Activated CD8-positive, alpha-beta T cell treated with anti-CD3 and anti-CD28 coated beads, Interleukin-2, amount 10 ng/mL, durations not matched to agents 7 days and 5 days (primary cell): ENCODE measurements at regions not wholly inside any gene's neighbourhood (a gene's known extent, or its start where the extent isn't known, plus 50 kb on each side); places are given as distances from the start of the nearest gene placed in this dataset.

ENCODE experiments used
- ATAC-seq: fragments of 150-1000 bp; cut with Tn5 transposase; one replicate; pipeline ENCODE4 v1.10.0; 2021; ENCODE audit warnings: moderate library complexity
- CTCF ChIA-PET: fragments of 350-600 bp; sonication (Branson Sonifier 250); formaldehyde crosslinking; loops from one replicate; lab custom pipeline; 2021; ENCODE audit warnings: antibody characterized with exemption; lab: Charles Lee
- POLR2A ChIA-PET: fragments of 350-600 bp; sonication (Branson Sonifier 250); formaldehyde crosslinking; loops from one replicate; lab custom pipeline; 2021; ENCODE audit warnings: antibody characterized with exemption; lab: Charles Lee
- DNase-seq: peaks from one replicate; pipeline ENCODE4 v3.0.0-alpha.2; 2020
- H3K27ac Mint-ChIP-seq: one replicate; pipeline ENCODE4 v1.8.0; 2021; ENCODE audit warnings: mild to moderate bottlenecking, mixed read lengths
- H3K27me3 Mint-ChIP-seq: one replicate; pipeline ENCODE4 v1.8.0; 2021; ENCODE audit warnings: low read depth, mixed read lengths
- H3K36me3 Mint-ChIP-seq: one replicate; pipeline ENCODE4 v1.8.0; 2021; ENCODE audit warnings: low read depth, mixed read lengths
- H3K4me1 Mint-ChIP-seq: one replicate; pipeline ENCODE4 v1.8.0; 2021; ENCODE audit warnings: low read depth, mixed read lengths
- H3K4me3 Mint-ChIP-seq: one replicate; pipeline ENCODE4 v1.8.0; 2021; ENCODE audit warnings: mild to moderate bottlenecking, mixed read lengths
- H3K9me3 Mint-ChIP-seq: one replicate; pipeline ENCODE4 v1.8.0; 2022; ENCODE audit warnings: mixed read lengths; ENCODE audit not compliant: insufficient read depth

GRCh38 chr6:55019591-55019990, 154.7 kb upstream of the HCRTR2 start:
- Mint-ChIP-seq H3K27ac (no peak overlapping the region), H3K4me1 (no peaks in the 10 kb centered on the region), H3K4me3 (no peak overlapping the region), H3K36me3 (no peaks in the 10 kb centered on the region), H3K9me3 (no peaks in the 10 kb centered on the region), H3K27me3 (no peaks in the 10 kb centered on the region)
- ATAC-seq: no peak
- ChIA-PET POLR2A (no interaction called here), CTCF (no interaction called here)
- no peak for DNase-seq

DNA sequence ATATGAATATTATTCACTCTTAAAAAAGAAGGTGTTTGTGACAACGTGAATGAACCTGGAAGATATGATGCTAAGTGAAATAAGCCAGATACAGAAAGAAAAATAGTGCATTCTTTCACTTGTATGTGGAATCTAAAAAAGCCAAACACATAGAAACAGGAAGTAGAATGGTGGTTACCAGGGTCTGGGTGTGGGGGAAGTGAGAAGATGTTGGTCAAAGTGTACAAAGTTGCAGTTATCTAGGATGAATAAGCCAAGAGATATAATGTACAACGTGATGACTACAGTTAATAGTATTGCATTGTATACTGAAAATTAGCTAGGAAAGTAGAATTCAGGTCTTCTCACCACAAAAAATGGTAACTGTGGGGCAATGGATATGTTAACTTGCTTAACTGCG, 151.1 kb upstream of the HCRTR2 start:
- ChIA-PET POLR2A (no interaction called here), CTCF (no interaction called here)
- H3K4me1 Mint-ChIP-seq: no peaks in the 10 kb centered on the region
- no peaks in the 10 kb centered on the region for H3K27me3 Mint-ChIP-seq
- H3K4me3 Mint-ChIP-seq: no peak overlapping the region
- no peaks in the 10 kb centered on the region for H3K36me3 Mint-ChIP-seq
- H3K27ac Mint-ChIP-seq: no peak overlapping the region
- DNase-seq (no peak), ATAC-seq (no peak)
- no peaks in the 10 kb centered on the region for H3K9me3 Mint-ChIP-seq

- Mint-ChIP-seq H3K4me1 (no peaks in the 10 kb centered on the region), H3K36me3 (no peaks in the 10 kb centered on the region), H3K4me3 (no peak overlapping the region), H3K27me3 (no peaks in the 10 kb centered on the region), H3K9me3 (peaks cover 10% of the 10 kb centered on the region), H3K27ac (no peak overlapping the region)
- ATAC-seq (no peak), DNase-seq (no peak)
- CTCF ChIA-PET: no interaction called here
- POLR2A ChIA-PET: no interaction called here
Observed at GRCh38 chr6:55033016-55033546, 141.2 kb upstream of the HCRTR2 start.

DNA sequence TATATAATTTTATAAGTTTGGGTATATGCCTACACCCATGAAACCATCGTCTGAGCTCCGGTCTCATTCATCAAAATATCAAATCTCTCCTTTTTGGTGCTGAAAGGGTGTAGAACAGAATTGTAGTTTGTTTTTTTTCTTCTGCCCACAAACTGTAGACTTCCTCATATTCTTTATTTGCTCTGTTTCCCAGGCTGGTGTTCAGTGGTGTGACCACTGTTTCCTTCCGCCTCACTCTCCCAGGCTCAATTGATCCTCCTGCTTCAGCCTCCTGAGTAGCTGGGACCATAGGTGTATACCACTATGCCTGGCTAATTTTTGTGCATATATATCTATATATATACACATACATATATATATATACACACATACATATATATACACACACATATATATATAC, 139.6 kb upstream of the HCRTR2 start:
- ATAC-seq (no peak), DNase-seq (no peak)
- ChIA-PET POLR2A (no interaction called here), CTCF (no interaction called here)
- Mint-ChIP-seq H3K27ac (no peak overlapping the region), H3K9me3 (peaks cover 15% of the 10 kb centered on the region), H3K36me3 (no peaks in the 10 kb centered on the region), H3K27me3 (no peaks in the 10 kb centered on the region), H3K4me1 (no peaks in the 10 kb centered on the region), H3K4me3 (no peak overlapping the region)

DNA sequence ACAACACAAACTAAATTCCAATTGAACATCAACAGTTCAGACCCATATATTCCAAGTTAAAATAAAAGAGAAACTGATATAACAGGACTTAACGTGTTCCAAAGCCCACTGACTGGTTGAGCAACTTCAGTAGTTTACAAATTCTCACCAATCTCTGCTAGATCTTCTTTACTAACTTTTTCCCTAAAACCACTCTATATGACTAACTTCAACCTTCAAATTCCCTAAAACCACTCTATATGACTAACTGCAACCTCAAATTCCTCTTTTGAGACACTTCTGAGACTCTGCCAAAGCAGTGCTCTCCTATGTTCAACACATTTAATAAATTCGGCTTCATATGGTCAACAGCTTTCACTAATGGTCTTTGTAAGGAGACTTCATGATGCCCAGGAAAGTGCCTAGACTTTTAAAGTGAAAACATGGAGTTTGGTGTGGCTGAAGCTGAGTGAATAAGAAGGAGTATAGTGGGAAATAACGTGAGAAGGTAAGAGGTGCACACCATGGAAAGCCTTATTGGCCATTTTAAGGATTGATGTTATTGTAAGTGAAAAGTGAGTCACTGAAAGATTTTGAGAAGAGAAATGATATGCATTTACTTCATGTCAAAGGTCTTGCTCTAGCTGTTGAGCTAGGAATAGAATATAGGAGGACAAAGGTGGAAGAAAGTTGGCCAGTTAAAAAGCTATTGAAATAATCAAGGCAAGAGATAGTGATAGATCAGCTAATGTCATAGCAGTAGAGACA, 134.0 kb upstream of the HCRTR2 start:
- CTCF ChIA-PET: no interaction called here
- H3K36me3 Mint-ChIP-seq: no peaks in the 10 kb centered on the region
- no peaks in the 10 kb centered on the region for H3K4me1 Mint-ChIP-seq
- POLR2A ChIA-PET: no interaction called here
- H3K4me3 Mint-ChIP-seq: no peak overlapping the region
- no peaks in the 10 kb centered on the region for H3K27me3 Mint-ChIP-seq
- no peak for ATAC-seq
- DNase-seq: no peak
- peaks cover 4% of the 10 kb centered on the region for H3K9me3 Mint-ChIP-seq
- no peak overlapping the region for H3K27ac Mint-ChIP-seq

GRCh38 chr6:55046869-55047422, 127.4 kb upstream of the HCRTR2 start:
- no peak for DNase-seq
- no peak overlapping the region for H3K4me3 Mint-ChIP-seq
- H3K36me3 Mint-ChIP-seq: no peaks in the 10 kb centered on the region
- no peaks in the 10 kb centered on the region for H3K4me1 Mint-ChIP-seq
- no peaks in the 10 kb centered on the region for H3K27me3 Mint-ChIP-seq
- ChIA-PET POLR2A (no interaction called here), CTCF (no interaction called here)
- ATAC-seq: no peak
- H3K27ac Mint-ChIP-seq: no peak overlapping the region
- peaks cover 5% of the 10 kb centered on the region for H3K9me3 Mint-ChIP-seq

GRCh38 chr6:55047451-55048044, 126.8 kb upstream of the HCRTR2 start:
- H3K27ac Mint-ChIP-seq: no peak overlapping the region
- no peaks in the 10 kb centered on the region for H3K36me3 Mint-ChIP-seq
- ATAC-seq: no peak
- H3K9me3 Mint-ChIP-seq: peaks cover 5% of the 10 kb centered on the region
- DNase-seq: no peak
- ChIA-PET POLR2A (no interaction called here), CTCF (no interaction called here)
- H3K4me3 Mint-ChIP-seq: no peak overlapping the region
- no peaks in the 10 kb centered on the region for H3K4me1 Mint-ChIP-seq
- H3K27me3 Mint-ChIP-seq: no peaks in the 10 kb centered on the region

DNA sequence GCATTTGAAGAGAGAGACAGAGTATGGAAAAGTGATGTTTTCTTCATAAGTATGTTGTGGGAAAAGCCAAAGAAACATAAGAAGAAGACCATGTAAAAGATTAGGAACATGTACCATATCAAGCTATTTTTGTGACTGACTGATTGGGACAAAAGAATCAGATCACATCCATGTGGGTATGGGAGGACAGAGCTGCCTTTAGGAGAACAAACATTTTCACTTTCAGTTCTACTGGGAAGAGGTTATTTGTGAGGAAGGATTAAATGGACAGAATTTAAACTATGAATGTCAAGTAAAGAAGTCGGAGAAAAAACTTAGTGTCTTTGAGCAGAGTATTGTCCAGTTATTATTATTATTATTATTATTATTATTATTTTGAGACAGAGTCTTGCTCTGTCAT, 124.4 kb upstream of the HCRTR2 start:
- H3K27me3 Mint-ChIP-seq: no peaks in the 10 kb centered on the region
- ChIA-PET CTCF (no interaction called here), POLR2A (no interaction called here)
- no peak for ATAC-seq
- peaks cover 5% of the 10 kb centered on the region for H3K9me3 Mint-ChIP-seq
- H3K36me3 Mint-ChIP-seq: no peaks in the 10 kb centered on the region
- no peak for DNase-seq
- H3K4me3 Mint-ChIP-seq: no peak overlapping the region
- no peaks in the 10 kb centered on the region for H3K4me1 Mint-ChIP-seq
- no peak overlapping the region for H3K27ac Mint-ChIP-seq

GRCh38 chr6:55052846-55053245, 121.5 kb upstream of the HCRTR2 start:
- H3K9me3 Mint-ChIP-seq: peaks cover 4% of the 10 kb centered on the region
- POLR2A ChIA-PET: no interaction called here
- ATAC-seq: no peak
- no peak overlapping the region for H3K4me3 Mint-ChIP-seq
- DNase-seq: no peak
- CTCF ChIA-PET: no interaction called here
- no peaks in the 10 kb centered on the region for H3K27me3 Mint-ChIP-seq
- no peaks in the 10 kb centered on the region for H3K36me3 Mint-ChIP-seq
- H3K27ac Mint-ChIP-seq: no peak overlapping the region
- H3K4me1 Mint-ChIP-seq: no peaks in the 10 kb centered on the region

DNA sequence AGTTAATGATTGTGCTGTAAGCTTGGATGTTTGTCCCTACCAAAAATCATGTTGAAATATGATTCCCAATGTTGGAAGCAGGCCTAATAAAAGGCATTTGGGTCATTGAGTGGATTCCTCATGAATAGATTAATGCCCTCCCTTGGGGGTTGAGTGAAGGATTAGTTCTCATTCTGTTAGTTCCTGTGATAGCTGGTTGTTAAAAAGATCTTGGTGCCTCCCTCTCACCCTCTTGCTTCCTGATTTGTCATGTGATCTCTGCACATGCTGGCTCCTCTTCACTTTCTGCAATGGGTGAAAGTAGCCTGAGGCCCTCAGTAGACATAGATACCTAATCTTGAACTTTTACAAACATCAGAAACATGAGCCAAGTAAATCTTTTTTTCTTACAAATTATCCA, 115.6 kb upstream of the HCRTR2 start:
- Mint-ChIP-seq H3K36me3 (no peaks in the 10 kb centered on the region), H3K4me3 (no peak overlapping the region), H3K4me1 (no peaks in the 10 kb centered on the region), H3K9me3 (peaks cover 11% of the 10 kb centered on the region), H3K27me3 (no peaks in the 10 kb centered on the region), H3K27ac (no peak overlapping the region)
- ChIA-PET POLR2A (no interaction called here), CTCF (no interaction called here)
- ATAC-seq: no peak
- DNase-seq: no peak

DNA sequence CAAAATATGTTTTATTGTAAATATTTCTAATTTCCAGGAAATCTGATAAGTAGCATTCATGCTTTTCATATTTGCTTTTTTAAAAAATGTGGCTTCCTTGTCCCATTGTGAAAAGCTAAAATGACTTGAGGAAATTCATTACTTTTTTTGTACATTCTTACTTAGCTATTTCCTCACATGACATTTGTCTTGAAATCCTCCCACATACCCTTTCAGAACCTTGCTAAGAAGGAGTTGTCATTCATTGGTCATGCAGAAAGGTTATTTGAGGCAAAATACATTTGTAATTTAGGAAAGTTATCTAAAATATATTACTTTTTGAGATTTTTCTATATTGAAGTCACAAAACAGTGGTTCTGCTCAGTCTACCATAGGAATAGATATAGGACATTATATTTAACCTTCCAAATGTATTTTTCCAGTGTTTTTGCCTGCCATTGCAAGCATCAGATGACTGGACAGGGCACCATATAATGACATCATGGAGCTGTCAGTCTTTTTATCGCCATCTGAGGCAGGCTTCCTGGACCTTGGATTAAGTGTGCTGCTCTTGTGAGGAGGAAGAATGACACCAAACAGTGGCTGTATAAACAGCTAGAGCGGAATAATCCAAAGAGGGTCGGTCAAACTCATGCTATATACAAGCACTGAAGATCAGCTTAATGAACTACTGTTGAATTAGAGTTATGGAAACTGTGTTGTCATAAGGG, 109.4 kb upstream of the HCRTR2 start:
- no peak overlapping the region for H3K4me3 Mint-ChIP-seq
- H3K27me3 Mint-ChIP-seq: no peaks in the 10 kb centered on the region
- POLR2A ChIA-PET: no interaction called here
- peaks cover 5% of the 10 kb centered on the region for H3K9me3 Mint-ChIP-seq
- CTCF ChIA-PET: no interaction called here
- H3K36me3 Mint-ChIP-seq: no peaks in the 10 kb centered on the region
- DNase-seq: no peak
- no peak overlapping the region for H3K27ac Mint-ChIP-seq
- H3K4me1 Mint-ChIP-seq: no peaks in the 10 kb centered on the region
- ATAC-seq: no peak
